ENCODE measurements at regions not wholly inside any gene's neighbourhood (a gene's known extent, or its start where the extent isn't known, plus 50 kb on each side); places are given as distances from the start of the nearest gene placed in this dataset.

DNA sequence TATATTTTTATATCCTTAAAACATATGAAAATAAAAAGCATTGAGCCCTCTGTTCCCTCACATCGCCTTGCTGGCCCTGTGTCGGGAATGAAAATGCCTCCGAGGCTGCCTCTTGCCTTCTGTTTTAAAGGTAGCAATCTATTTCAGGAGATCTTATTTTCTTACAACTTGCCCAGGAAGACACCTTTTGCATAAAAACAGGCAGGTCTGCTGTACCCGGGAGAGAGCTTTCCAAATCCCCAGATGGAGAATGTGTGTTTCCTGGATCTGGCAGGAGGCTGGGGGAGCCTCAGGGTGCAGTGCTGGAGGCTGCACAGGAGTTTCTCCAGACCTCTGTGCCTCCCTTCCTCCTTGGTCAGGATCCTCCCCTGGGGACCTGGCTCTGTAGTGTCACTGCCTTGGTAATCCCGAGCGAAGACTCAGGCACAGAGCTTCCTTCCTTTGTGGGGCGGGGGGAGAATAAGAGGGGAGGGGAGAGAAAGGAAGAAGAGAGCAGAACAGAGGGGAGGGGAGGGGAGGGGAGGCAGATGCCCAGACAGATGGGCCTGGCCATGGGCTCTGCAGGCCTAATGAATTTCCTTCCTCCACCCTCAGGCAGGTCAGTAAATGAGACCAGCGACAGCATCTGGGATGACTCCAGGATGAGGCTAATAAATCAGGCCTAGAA is 104.0 kb upstream of the BOD1 start:
- Histone ChIP-seq H3K4me3 (no peak overlapping the region), H3K36me3 (ENCODE audit: control insufficient read depth in 4 of 4, insufficient read depth in 4 of 4, low read length in 4 of 4) (no peaks in the 10 kb centered on the region), H3K27me3 (ENCODE audit: control insufficient read depth in 3 of 3, insufficient read depth in 3 of 3, low read length in 2 of 3) (peaks cover 0 to 3% (median 0%) of the 10 kb centered on the region in 3 donors), H3K27ac (ENCODE audit: low read depth in 1 of 2, low read length in 1 of 2) (no peak overlapping the region), H3K9ac (ENCODE audit: insufficient read depth in 1 of 2, low read length in 2 of 2) (no peak overlapping the region), H3K4me1 (ENCODE audit: control insufficient read depth in 5 of 5, insufficient read depth in 5 of 5, low read length in 5 of 5) (peaks cover 0 to 9% (median 0%) of the 10 kb centered on the region in 5 donors), H3K9me3 (ENCODE audit: control insufficient read depth in 4 of 4, insufficient read depth in 3 of 4, low read length in 3 of 4) (no peaks in the 10 kb centered on the region)
- DNase-seq: peak in 1 of 3 donors; percentile 27
- WGBS, 2 donors: 61 to 79% methylated on average over 7 to 8 of the region's 8 CpGs
- TF ChIP-seq, protein P1, sequence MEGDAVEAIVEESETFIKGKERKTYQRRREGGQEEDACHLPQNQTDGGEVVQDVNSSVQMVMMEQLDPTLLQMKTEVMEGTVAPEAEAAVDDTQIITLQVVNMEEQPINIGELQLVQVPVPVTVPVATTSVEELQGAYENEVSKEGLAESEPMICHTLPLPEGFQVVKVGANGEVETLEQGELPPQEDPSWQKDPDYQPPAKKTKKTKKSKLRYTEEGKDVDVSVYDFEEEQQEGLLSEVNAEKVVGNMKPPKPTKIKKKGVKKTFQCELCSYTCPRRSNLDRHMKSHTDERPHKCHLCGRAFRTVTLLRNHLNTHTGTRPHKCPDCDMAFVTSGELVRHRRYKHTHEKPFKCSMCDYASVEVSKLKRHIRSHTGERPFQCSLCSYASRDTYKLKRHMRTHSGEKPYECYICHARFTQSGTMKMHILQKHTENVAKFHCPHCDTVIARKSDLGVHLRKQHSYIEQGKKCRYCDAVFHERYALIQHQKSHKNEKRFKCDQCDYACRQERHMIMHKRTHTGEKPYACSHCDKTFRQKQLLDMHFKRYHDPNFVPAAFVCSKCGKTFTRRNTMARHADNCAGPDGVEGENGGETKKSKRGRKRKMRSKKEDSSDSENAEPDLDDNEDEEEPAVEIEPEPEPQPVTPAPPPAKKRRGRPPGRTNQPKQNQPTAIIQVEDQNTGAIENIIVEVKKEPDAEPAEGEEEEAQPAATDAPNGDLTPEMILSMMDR (IDR thresholded peaks at IDR 0.05; ENCODE audit: control extremely low read depth, extremely low read depth): no peak
- no peak for ATAC-seq (ENCODE audit: insufficient read depth, low FRiP score)

DNA sequence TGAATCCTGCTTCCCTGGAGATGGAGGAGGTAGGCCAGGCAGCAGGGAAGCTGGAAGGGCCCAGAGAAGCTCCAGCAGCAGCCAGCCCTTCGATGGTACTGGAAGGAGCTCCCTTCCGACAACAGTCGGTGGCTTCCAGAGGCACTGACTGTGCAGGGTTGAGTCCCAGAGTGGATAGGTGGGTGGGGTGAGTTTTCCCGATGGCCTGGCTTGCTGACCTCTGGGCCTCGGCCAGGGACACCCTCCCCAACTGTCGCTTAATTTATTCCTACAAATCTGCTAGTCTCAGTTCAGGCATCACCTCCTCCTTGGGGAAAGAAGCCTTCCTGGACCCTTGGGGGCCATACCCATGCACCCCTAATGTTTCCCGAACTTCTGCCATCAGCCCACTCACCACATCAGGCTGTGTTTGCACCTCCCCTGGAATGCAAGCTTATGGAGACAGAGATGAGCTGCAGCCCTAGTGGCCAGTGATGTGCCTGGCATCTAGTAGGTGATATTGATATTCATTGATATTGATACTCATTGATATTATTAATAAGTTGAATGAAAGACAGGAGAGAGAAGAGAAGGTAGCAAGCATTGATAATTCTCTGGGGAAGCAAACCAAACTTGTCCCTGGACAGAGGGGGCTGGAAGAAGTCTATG is 104.6 kb upstream of the BOD1 start:
- TF ChIP-seq, protein P1 (IDR thresholded peaks at IDR 0.05; ENCODE audit: control extremely low read depth, extremely low read depth): no peak
- no peaks in the 10 kb centered on the region for H3K27me3 ChIP-seq (ENCODE audit: control insufficient read depth in 3 of 3, insufficient read depth in 3 of 3, low read length in 2 of 3)
- H3K9me3 ChIP-seq (ENCODE audit: control insufficient read depth in 4 of 4, insufficient read depth in 3 of 4, low read length in 3 of 4): no peaks in the 10 kb centered on the region
- DNase-seq (no peak), ATAC-seq (ENCODE audit: insufficient read depth, low FRiP score) (no peak)
- peaks cover 0 to 9% (median 0%) of the 10 kb centered on the region in 5 donors for H3K4me1 ChIP-seq (ENCODE audit: control insufficient read depth in 5 of 5, insufficient read depth in 5 of 5, low read length in 5 of 5)
- H3K36me3 ChIP-seq (ENCODE audit: control insufficient read depth in 4 of 4, insufficient read depth in 4 of 4, low read length in 4 of 4): no peaks in the 10 kb centered on the region
- WGBS, 2 donors: 81 to 82% methylated on average over 7 of the region's 7 CpGs
- H3K27ac ChIP-seq (ENCODE audit: low read depth in 1 of 2, low read length in 1 of 2): no peak overlapping the region
- no peak overlapping the region for H3K9ac ChIP-seq (ENCODE audit: insufficient read depth in 1 of 2, low read length in 2 of 2)
- H3K4me3 ChIP-seq: no peak overlapping the region

DNA sequence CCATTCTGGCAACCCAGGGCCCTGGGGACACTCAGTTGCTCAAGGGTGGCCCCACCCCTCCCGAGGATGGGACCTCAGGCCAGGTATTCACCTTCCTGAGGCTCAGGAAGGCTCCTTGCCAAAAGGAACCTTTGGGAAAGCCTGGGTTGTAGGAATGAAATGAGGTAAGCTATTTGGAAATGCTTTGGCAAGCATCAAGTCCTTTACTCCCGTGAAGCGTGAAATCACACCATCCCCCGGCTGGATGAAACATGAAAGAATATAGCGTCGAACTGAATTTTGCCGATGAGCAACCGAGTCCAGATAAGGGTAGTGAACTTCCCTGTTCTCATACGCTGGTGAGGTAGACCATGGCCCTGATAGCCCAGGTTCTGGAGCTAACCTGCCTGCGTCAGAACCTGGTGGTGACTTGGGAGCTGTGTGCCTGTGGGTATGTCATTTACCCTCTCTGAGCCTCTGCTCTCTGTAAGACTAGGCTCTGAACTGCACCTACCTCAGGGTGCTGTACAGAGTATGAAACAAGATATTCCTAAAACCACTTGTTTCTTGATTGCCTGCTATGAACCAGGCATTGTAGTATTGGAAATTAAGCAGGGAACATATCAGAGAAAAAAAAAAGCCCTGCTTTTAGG is 105.3 kb upstream of the BOD1 start:
- Histone ChIP-seq H3K9ac (ENCODE audit: insufficient read depth in 1 of 2, low read length in 2 of 2) (no peak overlapping the region), H3K9me3 (ENCODE audit: control insufficient read depth in 4 of 4, insufficient read depth in 3 of 4, low read length in 3 of 4) (no peaks in the 10 kb centered on the region), H3K4me1 (ENCODE audit: control insufficient read depth in 5 of 5, insufficient read depth in 5 of 5, low read length in 5 of 5) (peaks cover 0 to 9% (median 0%) of the 10 kb centered on the region in 5 donors), H3K27ac (ENCODE audit: low read depth in 1 of 2, low read length in 1 of 2) (no peak overlapping the region), H3K36me3 (ENCODE audit: control insufficient read depth in 4 of 4, insufficient read depth in 4 of 4, low read length in 4 of 4) (no peaks in the 10 kb centered on the region), H3K27me3 (ENCODE audit: control insufficient read depth in 3 of 3, insufficient read depth in 3 of 3, low read length in 2 of 3) (no peaks in the 10 kb centered on the region), H3K4me3 (no peak overlapping the region)
- WGBS, 2 donors: 70 to 80% methylated on average over 10 of the region's 10 CpGs
- TF ChIP-seq, protein P1 (IDR thresholded peaks at IDR 0.05; ENCODE audit: control extremely low read depth, extremely low read depth): no peak
- ATAC-seq (ENCODE audit: insufficient read depth, low FRiP score) (no peak), DNase-seq (no peak)

Measured in lung (tissue), 11 donors.